ENCODE measurements at regions not wholly inside any gene's neighbourhood (a gene's known extent, or its start where the extent isn't known, plus 50 kb on each side); places are given as distances from the start of the nearest gene placed in this dataset.

DNA sequence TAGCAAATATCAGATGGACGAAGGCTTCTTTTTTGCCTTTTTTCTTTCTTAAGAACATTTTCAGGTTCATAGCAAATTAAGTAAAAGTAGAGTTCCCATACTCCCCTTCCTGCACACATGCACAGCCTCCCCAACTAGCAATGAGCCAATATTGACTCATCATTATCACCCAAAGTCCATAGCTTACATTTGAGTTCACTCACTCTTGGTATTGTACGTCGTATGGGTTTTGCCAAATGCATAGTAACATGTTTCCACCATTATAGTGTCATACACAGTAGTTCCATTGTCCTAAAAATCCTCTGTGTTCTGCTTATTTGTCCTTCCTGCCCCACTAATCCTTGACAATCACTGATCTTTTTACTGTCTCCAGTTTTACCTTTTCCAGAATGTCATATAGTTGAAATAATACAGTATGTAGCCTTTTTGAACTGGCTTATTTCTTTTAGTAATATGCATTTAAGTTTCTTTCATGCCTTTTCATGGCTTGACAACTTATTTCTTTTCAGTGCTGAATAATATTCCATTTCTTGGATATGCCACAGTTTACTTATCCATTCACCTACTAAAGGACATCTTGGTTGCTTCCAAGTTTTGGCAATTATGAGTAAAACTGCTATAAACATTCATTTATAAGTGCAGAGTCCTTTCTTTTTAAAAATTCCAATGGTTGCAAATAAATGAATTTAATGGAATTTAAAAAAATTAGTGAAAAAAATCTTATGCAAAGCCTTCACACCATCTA is 242.1 kb downstream of the ISL1 start:
- ChIA-PET CTCF (no interaction called here), POLR2A (ENCODE audit: unreplicated experiment) (no interaction called here)
- no peaks in the 10 kb centered on the region for H3K27me3 ChIP-seq (ENCODE audit: control insufficient read depth, insufficient read depth, low read length)
- H3K27ac ChIP-seq (ENCODE audit: insufficient read depth, low read length), result no peak overlapping the region
- no peaks in the 10 kb centered on the region for H3K79me1 ChIP-seq (ENCODE audit: low read depth in 1 of 2, low read length in 2 of 2)
- H3K4ac ChIP-seq (ENCODE audit: low read depth, low read length), result no peak overlapping the region
- in situ Hi-C loops (cut with MboI; ENCODE audit: low sequenced_read_pairs) (no loop called here), intact Hi-C loops (cut with micrococcal nuclease) (no loop called here), dilution Hi-C loops (cut with HindIII; ENCODE audit: low sequenced_read_pairs, unreplicated experiment) (no loop called here)
- no peak for TF ChIP-seq MAFK (IDR thresholded peaks at IDR 0.05; ENCODE audit: low read depth, low read length)
- TF ChIP-seq, protein P1, sequence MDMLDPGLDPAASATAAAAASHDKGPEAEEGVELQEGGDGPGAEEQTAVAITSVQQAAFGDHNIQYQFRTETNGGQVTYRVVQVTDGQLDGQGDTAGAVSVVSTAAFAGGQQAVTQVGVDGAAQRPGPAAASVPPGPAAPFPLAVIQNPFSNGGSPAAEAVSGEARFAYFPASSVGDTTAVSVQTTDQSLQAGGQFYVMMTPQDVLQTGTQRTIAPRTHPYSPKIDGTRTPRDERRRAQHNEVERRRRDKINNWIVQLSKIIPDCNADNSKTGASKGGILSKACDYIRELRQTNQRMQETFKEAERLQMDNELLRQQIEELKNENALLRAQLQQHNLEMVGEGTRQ (IDR thresholded peaks at IDR 0.05; ENCODE audit: low read depth, low read length), result no peak
- TF ChIP-seq CEBPB (IDR thresholded peaks at IDR 0.05; ENCODE audit: low read depth, low read length), result no peak
- TF ChIP-seq RFX5 (IDR thresholded peaks at IDR 0.05; ENCODE audit: low read depth, low read length), result no peak
- TF ChIP-seq, protein P2, sequence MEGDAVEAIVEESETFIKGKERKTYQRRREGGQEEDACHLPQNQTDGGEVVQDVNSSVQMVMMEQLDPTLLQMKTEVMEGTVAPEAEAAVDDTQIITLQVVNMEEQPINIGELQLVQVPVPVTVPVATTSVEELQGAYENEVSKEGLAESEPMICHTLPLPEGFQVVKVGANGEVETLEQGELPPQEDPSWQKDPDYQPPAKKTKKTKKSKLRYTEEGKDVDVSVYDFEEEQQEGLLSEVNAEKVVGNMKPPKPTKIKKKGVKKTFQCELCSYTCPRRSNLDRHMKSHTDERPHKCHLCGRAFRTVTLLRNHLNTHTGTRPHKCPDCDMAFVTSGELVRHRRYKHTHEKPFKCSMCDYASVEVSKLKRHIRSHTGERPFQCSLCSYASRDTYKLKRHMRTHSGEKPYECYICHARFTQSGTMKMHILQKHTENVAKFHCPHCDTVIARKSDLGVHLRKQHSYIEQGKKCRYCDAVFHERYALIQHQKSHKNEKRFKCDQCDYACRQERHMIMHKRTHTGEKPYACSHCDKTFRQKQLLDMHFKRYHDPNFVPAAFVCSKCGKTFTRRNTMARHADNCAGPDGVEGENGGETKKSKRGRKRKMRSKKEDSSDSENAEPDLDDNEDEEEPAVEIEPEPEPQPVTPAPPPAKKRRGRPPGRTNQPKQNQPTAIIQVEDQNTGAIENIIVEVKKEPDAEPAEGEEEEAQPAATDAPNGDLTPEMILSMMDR (conservative IDR thresholded peaks at IDR 0.05; ENCODE audit: low read depth, low read length), result no peak
- TF ChIP-seq MXI1 (IDR thresholded peaks at IDR 0.05; ENCODE audit: borderline replicate concordance, low read depth, low read length), result no peak
- TF ChIP-seq NFE2L2 (IDR thresholded peaks at IDR 0.05; ENCODE audit: low read depth, low read length), result no peak
- no peak for TF ChIP-seq CHD1 (IDR thresholded peaks at IDR 0.05; ENCODE audit: low read depth, low read length)
- TF ChIP-seq SMC3 (IDR thresholded peaks at IDR 0.05; ENCODE audit: low read depth, low read length), result no peak
- ATAC-seq (ENCODE audit: low read depth), result no peak
- H2AFZ ChIP-seq (replicated peaks; ENCODE audit: low read length, poor library complexity), result no peak overlapping the region
- no peak overlapping the region for H4K8ac ChIP-seq (ENCODE audit: low read depth in 2 of 2, low read length in 2 of 2)
- H3K14ac ChIP-seq (replicated peaks; ENCODE audit: low read depth, low read length), result no peak overlapping the region
- H2BK5ac ChIP-seq (ENCODE audit: low read depth, low read length, poor library complexity, severe bottlenecking), result no peak overlapping the region
- H3K4me2 ChIP-seq (ENCODE audit: low read depth, low read length), result no peak overlapping the region
- no peaks in the 10 kb centered on the region for H3K4me1 ChIP-seq (ENCODE audit: control insufficient read depth, insufficient read depth, low read length)
- no peak overlapping the region for H3K9ac ChIP-seq (ENCODE audit: low read depth, low read length)
- no peak overlapping the region for H3K23ac ChIP-seq (ENCODE audit: low read depth, low read length)
- DNase-seq, result no peak
- no peaks in the 10 kb centered on the region for H3K36me3 ChIP-seq (ENCODE audit: control insufficient read depth, insufficient read depth, low read length)
- no peak overlapping the region for H2BK15ac ChIP-seq (ENCODE audit: low read depth, low read length)
- H3K56ac ChIP-seq (ENCODE audit: extremely low read depth, insufficient read depth, low read length), result no peak overlapping the region
- no peak overlapping the region for H2AK5ac ChIP-seq (ENCODE audit: low read depth, low read length)
- WGBS, 2 experiments (ENCODE audit: extremely low coverage in 2 of 2, insufficient read length in 1 of 2), result 70% methylated on average over 2 of the region's 3 CpGs; no CpG with 5 or more reads in 1 of the 2 experiments
- no peak overlapping the region for H2AK9ac ChIP-seq (replicated peaks; ENCODE audit: low read depth, low read length, poor library complexity)
- no TSS peak for BruUV-seq (replicated peaks)
- no peak overlapping the region for H2BK120ac ChIP-seq (ENCODE audit: low read depth, low read length)
- H3K4me3 ChIP-seq (ENCODE audit: insufficient read depth, low read depth, low read length), result no peak overlapping the region
- H4K20me1 ChIP-seq (ENCODE audit: insufficient read depth, low read length), result no peaks in the 10 kb centered on the region
- no peak overlapping the region for H4K5ac ChIP-seq (ENCODE audit: low read depth, low read length)
- no peak overlapping the region for H2BK20ac ChIP-seq (ENCODE audit: low read depth, low read length)
- H3K9me1 ChIP-seq (ENCODE audit: insufficient read depth, low read length), result no peaks in the 10 kb centered on the region
- H3K9me3 ChIP-seq (ENCODE audit: control insufficient read depth, insufficient read depth, low read length), result no peaks in the 10 kb centered on the region
- no peak overlapping the region for H3K18ac ChIP-seq (ENCODE audit: low read depth, low read length)
- no peak overlapping the region for H4K91ac ChIP-seq (ENCODE audit: insufficient read depth, low read depth, low read length)
